ENCODE measurements at regions not wholly inside any gene's neighbourhood (a gene's known extent, or its start where the extent isn't known, plus 50 kb on each side); places are given as distances from the start of the nearest gene placed in this dataset.

- no peaks in the 10 kb centered on the region for H3K27me3 Mint-ChIP-seq
- no peak overlapping the region for H3K4me3 Mint-ChIP-seq (ENCODE audit: low read depth)
- no peaks in the 10 kb centered on the region for H3K4me1 Mint-ChIP-seq (ENCODE audit: low read depth)
- H3K27ac Mint-ChIP-seq: no peak overlapping the region
- no peaks in the 10 kb centered on the region for H3K36me3 Mint-ChIP-seq (ENCODE audit: insufficient read depth)
- no peak for DNase-seq (ENCODE audit: low spot score, unreplicated experiment)
- H3K9me3 Mint-ChIP-seq (ENCODE audit: low read depth): no peaks in the 10 kb centered on the region
- no peak for TF ChIP-seq CTCF (IDR thresholded peaks at IDR 0.05; ENCODE audit: unreplicated experiment)
These were observed 714.9 kb upstream of the MEF2C start for GRCh38 chr5:89597878-89598277.

GRCh38 chr5:89596821-89597220, 713.8 kb upstream of the MEF2C start:
- no peak for DNase-seq (ENCODE audit: low spot score, unreplicated experiment)
- Mint-ChIP-seq H3K4me1 (ENCODE audit: low read depth) (no peaks in the 10 kb centered on the region), H3K4me3 (ENCODE audit: low read depth) (no peak overlapping the region), H3K9me3 (ENCODE audit: low read depth) (no peaks in the 10 kb centered on the region), H3K27me3 (no peaks in the 10 kb centered on the region), H3K27ac (no peak overlapping the region), H3K36me3 (ENCODE audit: insufficient read depth) (no peaks in the 10 kb centered on the region)
- no peak for TF ChIP-seq CTCF (IDR thresholded peaks at IDR 0.05; ENCODE audit: unreplicated experiment)

- Mint-ChIP-seq H3K27ac (no peak overlapping the region), H3K27me3 (no peaks in the 10 kb centered on the region), H3K4me3 (ENCODE audit: low read depth) (no peak overlapping the region), H3K9me3 (ENCODE audit: low read depth) (peaks cover 3% of the 10 kb centered on the region), H3K4me1 (ENCODE audit: low read depth) (no peaks in the 10 kb centered on the region), H3K36me3 (ENCODE audit: insufficient read depth) (no peaks in the 10 kb centered on the region)
- no peak for DNase-seq (ENCODE audit: low spot score, unreplicated experiment)
- TF ChIP-seq CTCF (IDR thresholded peaks at IDR 0.05; ENCODE audit: unreplicated experiment): no peak
These were observed 712.1 kb upstream of the MEF2C start for GRCh38 chr5:89595056-89595455.

- no peak for TF ChIP-seq CTCF (IDR thresholded peaks at IDR 0.05; ENCODE audit: unreplicated experiment)
- no peak overlapping the region for H3K4me3 Mint-ChIP-seq (ENCODE audit: low read depth)
- no peak for DNase-seq (ENCODE audit: low spot score, unreplicated experiment)
- H3K27ac Mint-ChIP-seq: no peak overlapping the region
- H3K27me3 Mint-ChIP-seq: no peaks in the 10 kb centered on the region
- no peaks in the 10 kb centered on the region for H3K36me3 Mint-ChIP-seq (ENCODE audit: insufficient read depth)
- H3K4me1 Mint-ChIP-seq (ENCODE audit: low read depth): no peaks in the 10 kb centered on the region
- peaks cover 3% of the 10 kb centered on the region for H3K9me3 Mint-ChIP-seq (ENCODE audit: low read depth)
These were observed 701.5 kb upstream of the MEF2C start for GRCh38 chr5:89584339-89584956.

- H3K36me3 Mint-ChIP-seq (ENCODE audit: insufficient read depth): no peaks in the 10 kb centered on the region
- no peak overlapping the region for H3K4me3 Mint-ChIP-seq (ENCODE audit: low read depth)
- H3K4me1 Mint-ChIP-seq (ENCODE audit: low read depth): no peaks in the 10 kb centered on the region
- H3K27ac Mint-ChIP-seq: no peak overlapping the region
- H3K9me3 Mint-ChIP-seq (ENCODE audit: low read depth): peaks cover 3% of the 10 kb centered on the region
- DNase-seq (ENCODE audit: low spot score, unreplicated experiment): no peak
- no peaks in the 10 kb centered on the region for H3K27me3 Mint-ChIP-seq
- TF ChIP-seq CTCF (IDR thresholded peaks at IDR 0.05; ENCODE audit: unreplicated experiment): no peak
These were observed 700.5 kb upstream of the MEF2C start for GRCh38 chr5:89583534-89583933.
